ENCODE measurements at regions not wholly inside any gene's neighbourhood (a gene's known extent, or its start where the extent isn't known, plus 50 kb on each side); places are given as distances from the start of the nearest gene placed in this dataset.

- H3K27ac ChIP-seq, result no peak overlapping the region
- no peak for DNase-seq (ENCODE audit: low read depth, low spot score)
Observed at GRCh38 chr6:56005426-56005825, 130.0 kb upstream of the BMP5 start.

GRCh38 chr6:56004426-56004825 is 129.0 kb upstream of the BMP5 start:
- H3K27ac ChIP-seq, result no peak overlapping the region
- no peak for DNase-seq (ENCODE audit: low read depth, low spot score)

- DNase-seq (ENCODE audit: low read depth, low spot score), result no peak
- no peak overlapping the region for H3K27ac ChIP-seq
Observed at GRCh38 chr6:56003616-56004015, 128.2 kb upstream of the BMP5 start.

- H3K27ac ChIP-seq, result no peak overlapping the region
- DNase-seq (ENCODE audit: low read depth, low spot score), result no peak
Observed at GRCh38 chr6:56002336-56002735, 126.9 kb upstream of the BMP5 start.

- no peak overlapping the region for H3K27ac ChIP-seq
- no peak for DNase-seq (ENCODE audit: low read depth, low spot score)
Observed at GRCh38 chr6:55998576-55998975, 123.2 kb upstream of the BMP5 start.

GRCh38 chr6:55997223-55997874 is 122.0 kb upstream of the BMP5 start:
- DNase-seq (ENCODE audit: low read depth, low spot score), result no peak
- H3K27ac ChIP-seq, result no peak overlapping the region

- DNase-seq (ENCODE audit: low read depth, low spot score), result no peak
- H3K27ac ChIP-seq, result no peak overlapping the region
Observed at GRCh38 chr6:55994531-55994930, 119.1 kb upstream of the BMP5 start.

- DNase-seq (ENCODE audit: low read depth, low spot score), result no peak
Observed at GRCh38 chr6:55993418-55993817, 118.0 kb upstream of the BMP5 start.

GRCh38 chr6:55992546-55992945 is 117.2 kb upstream of the BMP5 start:
- H3K27ac ChIP-seq, result no peak overlapping the region
- DNase-seq (ENCODE audit: low read depth, low spot score), result no peak

More at GRCh38 chr6:55993418-55993817, 118.0 kb upstream of the BMP5 start:
- no peak overlapping the region for H3K27ac ChIP-seq

- no peak overlapping the region for H3K27ac ChIP-seq
- DNase-seq (ENCODE audit: low read depth, low spot score), result no peak
Observed at GRCh38 chr6:55985309-55985708, 109.9 kb upstream of the BMP5 start.

- DNase-seq (ENCODE audit: low read depth, low spot score), result no peak
- H3K27ac ChIP-seq, result no peak overlapping the region
Observed at GRCh38 chr6:55983861-55984260, 108.5 kb upstream of the BMP5 start.

GRCh38 chr6:55981660-55982059 is 106.3 kb upstream of the BMP5 start:
- DNase-seq (ENCODE audit: low read depth, low spot score), result no peak
- H3K27ac ChIP-seq, result no peak overlapping the region

GRCh38 chr6:55980627-55981211 is 105.3 kb upstream of the BMP5 start:
- H3K27ac ChIP-seq, result no peak overlapping the region
- DNase-seq (ENCODE audit: low read depth, low spot score), result no peak

GRCh38 chr6:55979526-55979925 is 104.1 kb upstream of the BMP5 start:
- no peak for DNase-seq (ENCODE audit: low read depth, low spot score)
- no peak overlapping the region for H3K27ac ChIP-seq

GRCh38 chr6:55977959-55978665 is 102.7 kb upstream of the BMP5 start:
- no peak for DNase-seq (ENCODE audit: low read depth, low spot score)
- no peak overlapping the region for H3K27ac ChIP-seq

- no peak for DNase-seq (ENCODE audit: low read depth, low spot score)
- H3K27ac ChIP-seq, result no peak overlapping the region
Observed at GRCh38 chr6:55974688-55975087, 99.3 kb upstream of the BMP5 start.

GRCh38 chr6:55972091-55972490 is 96.7 kb upstream of the BMP5 start:
- no peak overlapping the region for H3K27ac ChIP-seq
- no peak for DNase-seq (ENCODE audit: low read depth, low spot score)

- no peak overlapping the region for H3K27ac ChIP-seq
- no peak for DNase-seq (ENCODE audit: low read depth, low spot score)
Observed at GRCh38 chr6:55969526-55969925, 94.1 kb upstream of the BMP5 start.

GRCh38 chr6:55968926-55969325 is 93.5 kb upstream of the BMP5 start:
- H3K27ac ChIP-seq, result no peak overlapping the region
- no peak for DNase-seq (ENCODE audit: low read depth, low spot score)

GRCh38 chr6:55964136-55964535 is 88.7 kb upstream of the BMP5 start:
- H3K27ac ChIP-seq, result no peak overlapping the region
- no peak for DNase-seq (ENCODE audit: low read depth, low spot score)

- DNase-seq (ENCODE audit: low read depth, low spot score), result no peak
- no peak overlapping the region for H3K27ac ChIP-seq
Observed at GRCh38 chr6:55963301-55963700, 87.9 kb upstream of the BMP5 start.

- no peak for DNase-seq (ENCODE audit: low read depth, low spot score)
- H3K27ac ChIP-seq, result no peak overlapping the region
Observed at GRCh38 chr6:55960344-55960743, 85.0 kb upstream of the BMP5 start.

Measured in epithelial cell of prostate (primary cell).